GM23338 (cell line): ENCODE measurements at regions not wholly inside any gene's neighbourhood (a gene's known extent, or its start where the extent isn't known, plus 50 kb on each side); places are given as distances from the start of the nearest gene placed in this dataset.
A peak's percentile ranks its signal among the peaks of the same experiment; 100 is the strongest.

Experiments used
- ATAC-seq: fragments of 200-7000 bp; cut with Tn5 transposase; 3 replicates; pipeline ENCODE4 v1.9.1; 2020
- DNase-seq: peaks from one replicate; pipeline ENCODE4 v3.0.0-alpha.2; 2015; ENCODE audit warnings: low spot score
- H2AFZ ChIP-seq: fragments of 200-600 bp; sonication (generic); 2 replicates; pipeline ENCODE4 v1.8.0; 2016; ENCODE audit warnings: antibody characterized with exemption, mild to moderate bottlenecking, moderate library complexity
- H3F3A ChIP-seq: fragments of 200-600 bp; sonication (generic); replicated peaks from 2 replicates; pipeline ENCODE4 v1.8.0; 2017; ENCODE audit warnings: antibody characterized with exemption, mixed run types, low read depth
- H3K27ac ChIP-seq: fragments of 200-600 bp; sonication (generic); 2 replicates; pipeline ENCODE4 v1.6.1; 2016; ENCODE audit warnings: low read depth
- H3K27me3 ChIP-seq: fragments of 200-600 bp; sonication (generic); 2 replicates; pipeline ENCODE4 v1.8.0; 2016; ENCODE audit warnings: mild to moderate bottlenecking, mixed run types, moderate library complexity; ENCODE audit not compliant: insufficient read depth
- H3K36me3 ChIP-seq: fragments of 200-600 bp; sonication (generic); 2 replicates; pipeline ENCODE4 v1.8.0; 2016; ENCODE audit warnings: mild to moderate bottlenecking; ENCODE audit not compliant: insufficient read depth
- H3K4me1 ChIP-seq: fragments of 200-600 bp; sonication (generic); 2 replicates; pipeline ENCODE4 v1.8.0; 2016; ENCODE audit warnings: mild to moderate bottlenecking, moderate library complexity; ENCODE audit not compliant: insufficient read depth
- H3K4me2 ChIP-seq: fragments of 200-600 bp; sonication (generic); 2 replicates; pipeline ENCODE4 v1.7.1; 2017; ENCODE audit warnings: mixed run types
- H3K4me3 ChIP-seq: fragments of 200-600 bp; sonication (generic); 2 replicates; pipeline ENCODE4 v1.6.1; 2016; ENCODE audit warnings: mixed run types
- H3K79me2 ChIP-seq: fragments of 200-600 bp; sonication (generic); replicated peaks from 2 replicates; pipeline ENCODE4 v1.8.0; 2017; ENCODE audit warnings: mild to moderate bottlenecking; ENCODE audit not compliant: insufficient read depth
- H3K9me2 ChIP-seq: fragments of 200-600 bp; sonication (generic); 2 replicates; pipeline ENCODE4 v1.8.0; 2017; ENCODE audit not compliant: insufficient read depth
- H4K20me1 ChIP-seq: fragments of 200-600 bp; sonication (generic); replicated peaks from 2 replicates; pipeline ENCODE4 v1.8.0; 2017; ENCODE audit warnings: mild to moderate bottlenecking; ENCODE audit not compliant: insufficient read depth
- H3K27ac Mint-ChIP-seq: 2 replicates; pipeline ENCODE4 v1.8.0; 2020; ENCODE audit warnings: inconsistent platforms, mild to moderate bottlenecking, moderate library complexity, mixed read lengths
- H3K27me3 Mint-ChIP-seq: 3 replicates; pipeline ENCODE4 v1.8.0; 2022; ENCODE audit warnings: low read depth, mild to moderate bottlenecking, moderate library complexity, mixed read lengths, inconsistent platforms; ENCODE audit not compliant: insufficient read depth, poor library complexity
- H3K36me3 Mint-ChIP-seq: 3 replicates; pipeline ENCODE4 v1.8.0; 2021; ENCODE audit warnings: low read depth, mild to moderate bottlenecking, inconsistent platforms, moderate library complexity, mixed read lengths
- H3K4me1 Mint-ChIP-seq: 3 replicates; pipeline ENCODE4 v1.8.0; 2020; ENCODE audit warnings: mild to moderate bottlenecking, inconsistent platforms, mixed read lengths
- H3K4me3 Mint-ChIP-seq: 3 replicates; pipeline ENCODE4 v1.8.0; 2021; ENCODE audit warnings: moderate library complexity, mild to moderate bottlenecking, inconsistent platforms, mixed read lengths
- H3K9me3 Mint-ChIP-seq: 3 replicates; pipeline ENCODE4 v1.8.0; 2020; ENCODE audit warnings: moderate library complexity, mild to moderate bottlenecking, inconsistent platforms, mixed read lengths
- CREB1 ChIP-seq: fragments of 250-450 bp; sonication (Bioruptor Pico); IDR thresholded peaks from 2 replicates; pipeline ENCODE4 v1.5.0; 2020; ENCODE audit warnings: low read depth, mild to moderate bottlenecking, moderate library complexity
- CTCF ChIP-seq, 2 experiments: fragments of 200-600 bp in 1 of 2; sonication (generic) in 1 of 2; conservative IDR thresholded peaks; 2 replicates each; pipeline versions ENCODE4 v1.5.1 to v1.6.1; 2016 to 2017; ENCODE audit warnings: antibody characterized with exemption in 2 of 2, low read depth in 2 of 2, mild to moderate bottlenecking in 2 of 2, moderate library complexity in 1 of 2
- EZH2phosphoT487 ChIP-seq: fragments of 200-600 bp; sonication (generic); IDR thresholded peaks from one replicate; pipeline ENCODE4 v1.8.1; 2018; ENCODE audit warnings: antibody characterized with exemption; ENCODE audit not compliant: unreplicated experiment
- NANOG ChIP-seq: IDR thresholded peaks from 2 replicates; pipeline ENCODE4 v1.6.1; 2016; ENCODE audit warnings: antibody characterized with exemption, borderline replicate concordance
- POLR2AphosphoS5 ChIP-seq: IDR thresholded peaks from 2 replicates; pipeline ENCODE4 v1.6.1; 2016; ENCODE audit warnings: antibody characterized with exemption, low read depth
- STAT1 ChIP-seq: IDR thresholded peaks from one replicate; pipeline ENCODE4 v1.6.1; 2016; ENCODE audit warnings: antibody characterized with exemption; ENCODE audit not compliant: unreplicated experiment
- ZNF114 ChIP-seq: fragments of 250-450 bp; sonication (Bioruptor Pico); IDR thresholded peaks from 2 replicates; pipeline ENCODE4 v1.5.0; 2020; ENCODE audit warnings: mild to moderate bottlenecking, moderate library complexity
- ZNF462 ChIP-seq: fragments of 250-450 bp; sonication (Bioruptor Pico); IDR thresholded peaks from 2 replicates; pipeline ENCODE4 v1.5.0; 2020; ENCODE audit warnings: mild to moderate bottlenecking, moderate library complexity
- TF ChIP-seq, protein P1 (sequence below): IDR thresholded peaks from one replicate; pipeline ENCODE4 v1.6.1; 2018; ENCODE audit warnings: antibody characterized with exemption; ENCODE audit not compliant: unreplicated experiment

- no peak for TF ChIP-seq CTCF (conservative IDR thresholded peaks at IDR 0.05; ENCODE audit: low read depth in 2 of 2)
- no peak for TF ChIP-seq NANOG
- no peak for TF ChIP-seq CREB1
- TF ChIP-seq, protein P1, sequence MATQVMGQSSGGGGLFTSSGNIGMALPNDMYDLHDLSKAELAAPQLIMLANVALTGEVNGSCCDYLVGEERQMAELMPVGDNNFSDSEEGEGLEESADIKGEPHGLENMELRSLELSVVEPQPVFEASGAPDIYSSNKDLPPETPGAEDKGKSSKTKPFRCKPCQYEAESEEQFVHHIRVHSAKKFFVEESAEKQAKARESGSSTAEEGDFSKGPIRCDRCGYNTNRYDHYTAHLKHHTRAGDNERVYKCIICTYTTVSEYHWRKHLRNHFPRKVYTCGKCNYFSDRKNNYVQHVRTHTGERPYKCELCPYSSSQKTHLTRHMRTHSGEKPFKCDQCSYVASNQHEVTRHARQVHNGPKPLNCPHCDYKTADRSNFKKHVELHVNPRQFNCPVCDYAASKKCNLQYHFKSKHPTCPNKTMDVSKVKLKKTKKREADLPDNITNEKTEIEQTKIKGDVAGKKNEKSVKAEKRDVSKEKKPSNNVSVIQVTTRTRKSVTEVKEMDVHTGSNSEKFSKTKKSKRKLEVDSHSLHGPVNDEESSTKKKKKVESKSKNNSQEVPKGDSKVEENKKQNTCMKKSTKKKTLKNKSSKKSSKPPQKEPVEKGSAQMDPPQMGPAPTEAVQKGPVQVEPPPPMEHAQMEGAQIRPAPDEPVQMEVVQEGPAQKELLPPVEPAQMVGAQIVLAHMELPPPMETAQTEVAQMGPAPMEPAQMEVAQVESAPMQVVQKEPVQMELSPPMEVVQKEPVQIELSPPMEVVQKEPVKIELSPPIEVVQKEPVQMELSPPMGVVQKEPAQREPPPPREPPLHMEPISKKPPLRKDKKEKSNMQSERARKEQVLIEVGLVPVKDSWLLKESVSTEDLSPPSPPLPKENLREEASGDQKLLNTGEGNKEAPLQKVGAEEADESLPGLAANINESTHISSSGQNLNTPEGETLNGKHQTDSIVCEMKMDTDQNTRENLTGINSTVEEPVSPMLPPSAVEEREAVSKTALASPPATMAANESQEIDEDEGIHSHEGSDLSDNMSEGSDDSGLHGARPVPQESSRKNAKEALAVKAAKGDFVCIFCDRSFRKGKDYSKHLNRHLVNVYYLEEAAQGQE = no peak
- no peak for TF ChIP-seq POLR2AphosphoS5
- no peak for TF ChIP-seq EZH2phosphoT487
Observed at GRCh38 chr5:158234323-158235158, 375.6 kb upstream of the CLINT1 start (continued).

- no peaks in the 10 kb centered on the region for H4K20me1 ChIP-seq
- Mint-ChIP-seq H3K27ac (peak overlapping the region; percentile 61), H3K4me3 (no peak overlapping the region), H3K36me3 (no peaks in the 10 kb centered on the region), H3K9me3 (no peaks in the 10 kb centered on the region), H3K27me3 (peaks cover 2% of the 10 kb centered on the region), H3K4me1 (peaks cover 3% of the 10 kb centered on the region; the same call in 2 of the 3 replicates)
- no peaks in the 10 kb centered on the region for H3K9me2 ChIP-seq
- H3K4me2 ChIP-seq = no peak overlapping the region
- H3K27me3 ChIP-seq = no peaks in the 10 kb centered on the region
- DNase-seq (no peak), ATAC-seq (no peak)
- H2AFZ ChIP-seq = no peak overlapping the region
- no peaks in the 10 kb centered on the region for H3K36me3 ChIP-seq
- H3K27ac ChIP-seq = no peak overlapping the region
- no peaks in the 10 kb centered on the region for H3F3A ChIP-seq
- no peak overlapping the region for H3K4me3 ChIP-seq
- no peaks in the 10 kb centered on the region for H3K4me1 ChIP-seq
- H3K79me2 ChIP-seq = no peaks in the 10 kb centered on the region
- TF ChIP-seq ZNF114 (CRISPR knock-in tag) (no peak), ZNF462 (CRISPR knock-in tag) (no peak), CTCF (conservative IDR thresholded peaks at IDR 0.05; ENCODE audit: low read depth in 2 of 2) (no peak), STAT1 (no peak), POLR2AphosphoS5 (no peak)
Observed at GRCh38 chr5:158233735-158234322, 374.9 kb upstream of the CLINT1 start.
